Erythroblast (primary cell): ENCODE measurements at regions not wholly inside any gene's neighbourhood (a gene's known extent, or its start where the extent isn't known, plus 50 kb on each side); places are given as distances from the start of the nearest gene placed in this dataset.

Source experiments
- GATA1 ChIP-seq: IDR thresholded peaks from 2 replicates; pipeline ENCODE4 v1.6.1; 2011; ENCODE audit warnings: low read depth, mild to moderate bottlenecking, control low read depth, low read length, moderate library complexity
- POLR2A ChIP-seq: IDR thresholded peaks from 2 replicates; pipeline ENCODE4 v1.6.1; 2011; ENCODE audit warnings: mild to moderate bottlenecking, low read length

DNA sequence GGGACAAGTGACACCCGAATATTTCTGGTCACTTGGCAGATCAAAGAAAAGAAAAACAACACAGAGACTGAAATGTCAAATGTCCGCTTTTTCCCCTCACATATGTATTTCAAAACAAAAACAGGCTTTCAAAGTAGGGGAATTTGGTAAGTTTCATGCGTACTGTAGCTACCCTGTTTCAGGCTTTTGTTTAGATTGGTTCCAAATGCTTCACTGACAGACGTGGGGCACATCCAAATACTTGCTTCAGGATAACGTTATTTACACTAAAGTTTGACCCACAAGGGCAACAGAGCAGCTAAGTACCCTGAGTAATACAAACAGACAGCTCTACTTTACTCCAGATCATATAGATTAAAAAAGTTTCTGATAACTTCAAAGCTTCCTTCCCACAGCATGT is 804.5 kb upstream of the POU3F4 start:
- TF ChIP-seq POLR2A (no peak), GATA1 (no peak)
